Skin epidermis (tissue), 12 donors: ENCODE measurements at regions not wholly inside any gene's neighbourhood (a gene's known extent, or its start where the extent isn't known, plus 50 kb on each side); places are given as distances from the start of the nearest gene placed in this dataset.

Experiments
- H3K27ac ChIP-seq, 21 experiments: fragments of 200-600 bp; sonication (generic) in 11 of 21; one replicate each; pipeline ENCODE4 v1.5.0; 2020; ENCODE audit warnings: mild to moderate bottlenecking in 3 of 21, inconsistent platforms in 2 of 21, moderate library complexity in 2 of 21
- H3K4me3 ChIP-seq, 7 experiments: fragments of 200-600 bp; sonication (generic) in 2 of 7; one replicate each; pipeline ENCODE4 v1.5.0; 2020; ENCODE audit warnings: inconsistent platforms in 2 of 7, mild to moderate bottlenecking in 2 of 7, moderate library complexity in 1 of 7

DNA sequence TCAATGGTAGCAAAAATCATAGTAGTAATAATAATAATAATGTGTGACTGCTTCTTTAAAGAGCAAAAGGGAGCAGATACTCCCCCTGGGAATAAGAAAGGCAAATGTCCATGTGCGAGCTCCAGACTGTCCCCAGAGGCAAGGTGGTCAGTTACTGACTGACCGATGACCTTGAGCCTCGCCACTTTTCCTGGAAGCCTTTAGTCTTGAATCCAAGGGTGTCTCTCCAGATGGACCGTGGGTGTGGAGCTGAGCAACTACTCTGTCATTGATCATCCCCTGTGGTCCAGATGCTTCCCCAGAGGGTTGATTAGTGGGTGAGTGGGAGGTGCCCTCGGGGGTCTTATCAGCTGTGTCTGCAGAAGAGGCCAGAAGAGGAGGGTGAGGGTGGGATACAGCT is 418.5 kb upstream of the TBX3 start:
- Histone ChIP-seq H3K27ac (no peak overlapping the region), H3K4me3 (no peak overlapping the region)

DNA sequence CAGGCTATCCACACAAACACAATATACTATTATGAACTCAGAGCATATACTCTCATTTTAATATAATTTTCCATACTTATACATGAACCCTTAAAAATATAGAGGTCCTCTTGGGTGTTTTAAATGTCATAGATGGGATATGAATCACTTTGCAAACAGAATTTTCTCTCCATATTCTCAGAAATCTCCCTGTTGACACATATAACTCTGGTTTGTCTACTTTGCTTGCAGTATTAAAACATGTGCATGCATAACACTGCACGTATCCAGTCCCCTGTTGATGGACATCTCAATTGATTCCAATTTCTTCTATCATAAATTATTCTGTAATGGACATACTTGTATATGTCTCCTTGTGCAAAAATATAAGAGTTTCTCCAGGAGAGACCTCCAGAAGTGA is 417.5 kb upstream of the TBX3 start:
- H3K4me3 ChIP-seq, result no peak overlapping the region
- no peak overlapping the region for H3K27ac ChIP-seq

DNA sequence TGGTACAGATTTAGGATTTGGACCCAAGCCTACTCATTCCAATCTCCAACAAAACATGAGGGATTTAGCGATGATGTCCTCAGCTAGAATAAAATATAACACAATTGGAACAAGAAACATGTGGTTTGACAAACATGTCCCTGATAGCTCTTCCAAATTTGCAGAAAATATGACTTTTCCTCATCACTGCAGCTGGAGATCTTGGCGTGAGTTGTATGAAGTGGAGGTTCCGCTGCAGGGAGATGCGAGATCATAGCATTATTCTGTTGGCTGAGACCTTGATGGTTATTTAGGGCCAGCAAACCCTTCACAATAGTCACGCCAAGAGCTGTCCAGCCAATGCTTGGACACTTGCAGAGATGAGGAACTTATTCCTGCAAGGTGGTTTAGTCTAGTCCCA is 413.4 kb upstream of the TBX3 start:
- Histone ChIP-seq H3K4me3 (no peak overlapping the region), H3K27ac (no peak overlapping the region)

DNA sequence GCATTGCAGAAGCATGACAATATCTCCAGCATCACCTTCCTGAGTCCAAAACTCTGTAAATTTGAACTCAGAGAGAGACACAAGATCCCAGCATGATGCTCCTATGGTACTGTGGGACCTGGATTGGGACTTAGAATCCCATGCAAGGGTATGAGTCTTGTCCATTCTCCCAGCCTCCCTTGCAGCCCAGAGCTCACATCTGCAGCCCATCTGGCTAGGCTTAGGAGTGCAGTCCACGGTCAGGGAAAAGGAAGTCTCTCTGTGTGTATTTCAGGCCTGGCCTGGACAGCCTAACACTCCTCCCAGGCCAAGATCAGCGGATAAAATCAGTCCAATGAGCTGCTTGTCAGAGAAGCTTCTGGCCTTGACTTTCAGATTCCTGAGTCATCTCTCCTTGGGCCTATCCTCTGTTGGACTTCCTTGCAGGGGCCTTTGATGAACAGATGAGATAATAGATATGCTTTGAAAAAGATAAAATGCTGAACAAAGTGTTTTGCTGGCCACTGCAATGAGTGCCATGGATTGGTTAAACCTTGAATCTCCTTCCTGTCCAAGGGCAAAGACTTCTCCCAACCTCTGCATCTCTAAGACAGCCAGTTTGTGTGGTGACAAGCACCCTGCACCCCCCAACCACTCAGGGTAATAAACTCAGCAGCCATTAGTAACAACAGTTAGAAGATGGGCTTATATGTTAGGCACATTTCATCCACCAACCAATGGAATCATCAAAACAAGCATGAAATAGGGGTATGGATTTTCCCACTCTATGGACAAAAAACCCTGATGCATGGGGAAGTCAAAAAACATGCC is 412.8 kb upstream of the TBX3 start:
- Histone ChIP-seq H3K4me3 (no peak overlapping the region), H3K27ac (no peak overlapping the region)

DNA sequence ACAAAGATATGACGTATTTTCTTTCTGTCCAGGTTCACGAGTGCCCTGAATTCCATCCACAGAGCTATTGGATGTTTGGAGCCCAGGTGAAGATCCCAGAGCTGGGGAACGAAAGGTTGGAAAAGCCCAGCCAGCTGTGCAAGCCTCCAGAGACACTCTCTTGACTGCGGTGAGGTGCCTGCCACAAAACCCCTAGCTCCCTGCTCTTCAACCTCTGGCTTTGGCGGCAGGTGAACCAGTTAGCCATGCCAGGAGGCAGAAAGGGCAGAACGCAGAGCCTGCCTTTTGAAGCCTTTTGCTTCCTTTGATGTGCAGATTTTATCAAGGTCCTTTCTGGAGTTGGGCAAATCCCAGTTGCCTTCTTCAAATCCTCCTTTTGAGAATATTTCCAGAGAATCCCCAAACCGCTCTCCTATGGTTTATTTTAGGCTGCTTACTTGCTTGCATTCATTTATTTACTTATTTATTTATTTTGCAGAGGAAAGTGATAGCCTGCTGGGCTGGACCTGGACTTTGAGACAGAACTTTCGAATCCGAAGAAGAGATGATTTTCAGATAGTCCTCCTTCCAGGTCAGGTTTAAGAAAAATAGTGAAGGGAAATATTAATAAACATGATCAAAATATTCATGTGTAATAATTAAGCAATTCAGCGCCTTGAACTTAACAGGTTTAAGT is 411.2 kb upstream of the TBX3 start:
- no peak overlapping the region for H3K27ac ChIP-seq
- no peak overlapping the region for H3K4me3 ChIP-seq

DNA sequence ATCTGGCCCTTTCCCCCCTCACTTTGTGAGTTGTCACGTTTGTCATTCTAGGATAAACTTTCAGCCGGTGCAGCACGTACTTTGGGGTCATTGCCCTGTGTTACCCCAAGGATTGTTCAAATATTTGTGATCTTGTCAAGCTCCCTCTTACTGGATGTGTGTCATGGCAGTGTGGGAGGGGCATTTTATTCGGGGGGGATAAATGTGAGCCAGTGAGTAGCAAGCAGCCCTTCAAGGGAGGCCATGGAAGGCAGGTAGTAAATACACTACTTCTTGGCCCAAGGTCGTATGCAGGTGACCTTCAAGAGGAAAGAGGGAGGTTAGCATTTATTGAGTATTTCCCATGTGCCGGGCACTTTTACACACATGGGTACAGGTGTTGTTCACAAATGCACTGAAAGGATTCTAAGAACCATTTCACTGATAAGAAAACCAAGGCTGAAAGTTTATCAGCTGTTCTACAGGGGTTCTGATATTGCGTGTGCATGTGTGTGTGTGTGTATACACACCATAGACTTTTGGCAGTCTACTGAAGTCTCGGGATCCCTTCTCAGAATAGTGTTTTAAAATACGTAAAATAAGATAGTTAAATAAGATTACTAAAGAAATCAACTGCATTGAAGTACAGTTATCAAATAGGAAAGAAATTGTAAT is 410.3 kb upstream of the TBX3 start:
- H3K4me3 ChIP-seq, result no peak overlapping the region
- H3K27ac ChIP-seq, result no peak overlapping the region

DNA sequence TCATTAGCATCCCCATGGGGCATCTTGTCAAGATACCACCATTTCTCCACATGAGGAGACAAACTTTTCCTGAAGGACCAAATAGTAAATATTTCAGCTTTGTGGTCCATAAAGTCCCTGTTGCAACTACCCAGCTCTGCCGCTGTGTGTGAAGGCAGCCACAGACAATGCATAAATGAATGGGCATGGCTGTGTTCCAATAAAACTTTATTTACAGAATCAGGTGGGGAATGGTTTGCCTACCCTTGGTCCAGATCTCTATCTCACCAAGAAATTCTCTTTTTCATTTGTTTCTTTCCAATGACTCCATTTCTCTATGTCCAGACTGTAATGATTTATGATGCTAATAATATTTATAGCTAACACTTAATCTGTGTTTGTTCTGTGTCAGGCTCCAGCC is 409.3 kb upstream of the TBX3 start:
- H3K27ac ChIP-seq, result no peak overlapping the region
- H3K4me3 ChIP-seq, result no peak overlapping the region

DNA sequence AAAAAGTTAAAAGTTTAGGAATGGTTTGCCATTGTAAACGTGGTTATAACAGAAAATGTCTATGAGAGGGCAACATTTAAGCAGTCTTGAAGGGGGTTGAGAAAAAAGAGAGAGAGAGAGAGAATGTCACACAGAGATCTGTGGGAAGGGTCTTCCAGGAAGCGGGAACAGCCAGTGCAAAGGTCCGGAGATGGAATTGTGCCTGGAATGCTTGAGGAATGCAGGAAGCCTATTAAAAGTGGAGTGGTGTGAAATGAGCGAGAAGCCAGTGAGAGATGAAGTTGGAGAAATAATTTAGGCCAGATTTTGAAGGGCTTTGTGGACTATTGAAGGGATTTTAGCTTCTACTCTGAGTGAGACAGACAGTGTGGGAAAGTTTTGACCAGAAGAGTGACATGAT is 406.8 kb upstream of the TBX3 start:
- H3K27ac ChIP-seq, result no peak overlapping the region
- no peak overlapping the region for H3K4me3 ChIP-seq

DNA sequence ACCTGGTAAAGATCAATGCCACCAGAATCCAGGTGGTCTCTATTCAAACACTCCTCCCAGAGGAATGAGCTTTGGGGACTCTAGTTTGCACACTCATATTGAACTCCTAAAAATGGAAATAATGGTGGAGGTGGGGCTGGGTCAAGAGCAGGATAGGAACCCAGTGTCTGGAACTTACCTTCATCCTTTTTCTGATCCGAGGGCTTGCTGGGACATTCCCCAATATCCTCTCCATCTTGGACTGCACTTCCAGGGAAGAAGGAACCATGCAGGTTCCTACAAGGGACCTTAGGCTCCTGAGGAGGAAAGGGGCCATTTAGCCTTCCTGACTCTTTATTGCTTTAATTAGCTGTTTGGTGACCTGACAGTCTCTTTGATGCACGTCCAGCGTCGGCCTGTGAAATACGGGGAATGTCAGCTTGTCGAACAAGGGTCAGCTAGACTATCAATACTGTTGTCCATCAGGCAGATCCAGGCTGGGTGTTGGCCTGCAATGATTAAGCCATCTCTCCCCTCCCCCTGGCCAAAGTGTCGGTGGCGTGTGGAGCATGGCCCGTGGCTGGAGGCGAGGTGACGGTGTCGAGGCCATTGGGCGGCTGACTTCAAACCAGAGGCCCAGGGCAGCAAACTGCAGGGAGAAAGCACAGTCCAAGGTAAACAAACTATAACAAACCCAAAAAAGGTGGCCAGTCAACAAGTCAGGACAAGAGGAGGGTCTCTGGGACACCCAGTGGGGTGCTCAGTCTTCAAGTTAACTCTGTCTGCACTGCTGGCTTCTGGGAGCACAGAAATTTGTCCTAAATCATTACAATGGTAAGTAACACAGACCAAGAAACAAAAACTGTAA is 405.2 kb upstream of the TBX3 start:
- H3K27ac ChIP-seq, result no peak overlapping the region
- H3K4me3 ChIP-seq, result no peak overlapping the region

DNA sequence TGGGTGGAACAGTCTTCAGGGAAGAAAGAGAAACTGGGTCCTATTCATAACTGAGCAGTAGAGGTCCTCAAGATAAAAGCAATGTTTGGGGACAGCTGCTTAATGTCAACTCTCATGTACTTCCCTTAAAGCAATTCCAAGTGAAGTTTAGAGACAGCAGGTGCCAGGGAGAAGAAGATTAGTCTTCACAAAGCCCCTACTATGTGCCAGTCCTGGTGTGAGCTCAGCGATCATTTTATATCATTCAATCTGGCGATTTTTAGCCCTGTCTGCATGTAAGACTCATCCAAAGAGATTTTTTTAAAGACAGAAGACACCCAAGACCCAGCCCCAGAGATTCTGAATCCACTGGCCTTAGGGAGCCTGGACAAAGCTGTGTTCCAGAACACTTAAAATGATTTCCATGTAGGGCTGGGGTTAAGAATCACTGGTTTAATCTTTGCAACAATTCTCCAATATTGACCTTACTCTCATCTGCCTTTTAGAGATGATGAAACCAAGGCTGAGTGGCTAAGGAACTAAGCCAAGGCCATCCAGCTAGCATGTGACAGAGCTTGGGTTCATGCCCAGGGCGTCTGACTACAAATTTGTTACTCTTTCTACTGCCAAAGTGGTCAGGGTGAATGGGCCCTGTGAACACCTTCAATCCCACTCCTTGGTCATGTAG is 404.5 kb upstream of the TBX3 start:
- Histone ChIP-seq H3K4me3 (no peak overlapping the region), H3K27ac (no peak overlapping the region)

DNA sequence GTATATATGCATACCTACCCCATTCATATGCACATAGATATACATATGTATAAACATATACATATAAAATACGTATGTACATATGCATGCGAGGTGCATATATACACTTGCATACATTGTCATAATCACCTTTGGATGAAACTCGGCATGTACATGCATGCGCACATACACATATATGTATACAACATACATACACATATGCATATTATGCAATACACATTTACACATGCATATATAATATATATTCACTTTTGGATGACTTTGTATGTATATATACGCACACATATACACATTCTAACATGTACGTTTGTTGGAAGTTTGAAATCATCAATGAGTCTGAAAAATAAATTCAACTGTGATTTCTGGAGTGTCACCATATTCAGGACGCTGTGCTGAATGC is 401.6 kb upstream of the TBX3 start:
- Histone ChIP-seq H3K4me3 (no peak overlapping the region), H3K27ac (no peak overlapping the region)

DNA sequence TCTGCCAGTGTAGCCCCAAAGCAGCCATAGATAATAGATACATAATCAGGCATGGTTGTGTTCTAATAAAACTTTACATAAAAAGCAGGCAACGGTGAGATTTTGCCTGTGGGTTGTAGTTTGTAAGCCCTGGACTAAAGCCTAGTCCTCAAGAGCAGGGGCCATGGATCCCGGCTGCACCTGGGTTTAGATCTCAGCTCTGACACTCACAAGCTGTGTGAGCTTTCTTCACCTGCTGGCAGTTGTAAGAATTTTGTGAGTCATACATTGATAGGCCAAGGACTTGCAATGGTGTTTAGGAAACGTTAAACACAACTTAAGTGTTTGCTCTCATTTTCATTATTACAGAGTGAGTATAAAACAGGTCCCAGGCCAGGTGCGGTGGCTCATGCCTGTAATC is 395.8 kb upstream of the TBX3 start:
- no peak overlapping the region for H3K27ac ChIP-seq
- H3K4me3 ChIP-seq, result no peak overlapping the region

DNA sequence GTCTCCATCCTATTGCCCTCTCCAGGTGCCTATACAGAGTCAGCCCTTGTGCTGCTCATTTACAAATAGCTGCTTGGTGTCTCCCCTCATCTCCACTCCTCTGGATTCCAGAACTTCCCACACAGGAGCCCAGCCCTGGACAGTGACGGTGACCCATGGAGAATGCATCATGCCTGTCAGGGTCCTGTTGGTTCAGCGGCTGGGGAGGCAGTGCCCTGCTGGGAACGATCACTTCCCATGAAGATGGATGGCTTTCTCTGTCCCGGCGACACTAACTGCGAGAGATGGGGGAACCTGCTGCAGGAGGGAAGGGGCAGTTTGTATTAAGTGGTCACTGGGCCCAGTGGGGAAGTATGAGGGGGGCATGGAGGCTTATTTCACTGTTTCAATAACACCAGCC is 395.0 kb upstream of the TBX3 start:
- no peak overlapping the region for H3K27ac ChIP-seq
- H3K4me3 ChIP-seq, result no peak overlapping the region

DNA sequence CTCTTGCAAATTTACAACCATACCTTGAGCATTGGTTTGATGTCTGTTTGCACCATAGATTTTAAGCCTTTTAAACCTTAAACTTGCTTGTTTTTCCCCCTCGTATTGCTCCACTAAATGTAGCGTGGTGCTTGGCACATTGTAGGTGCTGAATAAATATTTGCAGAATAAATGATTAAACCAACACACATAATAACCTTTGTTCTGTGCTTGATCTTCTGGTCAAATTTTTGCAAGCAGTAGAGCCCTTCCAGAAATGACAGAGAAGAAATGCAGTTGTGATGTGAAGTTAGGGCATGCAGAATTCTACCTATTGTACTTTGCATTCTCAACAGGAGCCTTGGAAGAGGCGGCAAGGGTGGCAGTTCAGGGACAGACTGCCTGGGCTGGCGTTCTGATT is 394.4 kb upstream of the TBX3 start:
- no peak overlapping the region for H3K4me3 ChIP-seq
- no peak overlapping the region for H3K27ac ChIP-seq

DNA sequence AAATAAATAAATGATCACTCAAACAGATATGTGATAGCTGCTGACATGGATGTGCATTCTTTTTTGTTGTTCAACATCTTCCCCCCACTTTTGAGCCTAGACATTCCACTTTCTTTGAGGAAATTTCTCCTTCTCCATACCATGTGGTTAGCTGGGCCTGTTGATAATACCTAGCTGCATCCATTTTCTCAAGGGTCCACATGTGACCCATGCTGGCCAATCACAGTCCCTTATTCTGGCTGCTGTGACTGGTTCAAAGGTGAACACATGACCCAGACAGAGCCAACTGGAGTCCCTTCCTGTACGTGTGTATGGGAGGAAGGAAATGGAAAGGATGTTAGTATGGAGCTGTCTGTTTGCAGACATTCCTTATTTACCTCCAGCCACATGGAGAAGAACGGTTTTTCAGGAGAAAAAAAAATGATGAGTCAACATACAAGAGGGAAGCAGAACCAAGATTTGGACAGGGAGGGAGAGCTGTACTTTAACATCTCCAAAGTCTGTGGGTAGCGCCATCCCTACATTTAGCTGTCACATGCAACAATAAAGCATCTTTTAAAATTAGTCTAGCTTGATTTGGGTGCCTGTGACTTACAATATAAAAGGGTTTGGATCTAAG is 391.7 kb upstream of the TBX3 start:
- H3K4me3 ChIP-seq, result no peak overlapping the region
- no peak overlapping the region for H3K27ac ChIP-seq

DNA sequence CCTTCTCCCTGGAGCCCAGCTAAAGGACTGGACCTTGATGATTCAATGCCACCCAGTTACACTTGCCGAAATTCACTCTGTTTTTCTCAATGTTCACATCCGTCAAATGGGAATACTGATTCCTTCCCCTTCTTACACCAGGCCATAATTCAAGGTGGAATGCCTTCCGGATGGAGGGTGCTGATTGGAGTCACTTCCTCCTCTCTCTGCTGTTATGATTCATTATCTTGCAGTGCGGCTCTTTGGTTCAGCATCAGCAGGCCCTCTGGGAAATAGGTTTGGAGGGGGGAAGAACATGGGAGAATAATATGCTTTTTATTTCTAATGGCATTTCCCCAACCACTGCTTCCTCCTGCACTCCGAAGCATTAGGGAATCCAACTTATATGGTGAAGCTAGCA is 390.6 kb upstream of the TBX3 start:
- no peak overlapping the region for H3K27ac ChIP-seq

DNA sequence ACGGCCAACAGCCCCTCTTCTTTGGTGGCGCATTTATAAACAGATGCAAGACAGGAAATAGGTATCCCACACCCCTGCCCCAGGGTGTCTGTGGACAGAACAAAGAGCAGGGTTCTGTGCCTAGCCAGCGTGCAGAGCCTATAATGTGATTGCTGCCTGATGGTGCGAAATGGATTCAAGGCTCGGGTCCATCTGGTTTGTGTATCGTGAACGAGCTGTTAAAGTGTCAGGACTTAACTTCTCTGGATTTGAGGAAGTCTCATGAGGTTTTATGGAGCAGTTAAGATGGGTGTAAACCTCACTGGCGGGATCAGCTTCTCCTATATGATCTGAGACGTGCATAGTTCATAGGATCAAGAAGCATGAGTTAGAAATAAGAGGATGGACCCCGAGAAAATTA is 388.7 kb upstream of the TBX3 start:
- Histone ChIP-seq H3K4me3 (no peak overlapping the region), H3K27ac (no peak overlapping the region)

More for the DNA sequence above, 390.6 kb upstream of the TBX3 start:
- H3K4me3 ChIP-seq, result no peak overlapping the region

DNA sequence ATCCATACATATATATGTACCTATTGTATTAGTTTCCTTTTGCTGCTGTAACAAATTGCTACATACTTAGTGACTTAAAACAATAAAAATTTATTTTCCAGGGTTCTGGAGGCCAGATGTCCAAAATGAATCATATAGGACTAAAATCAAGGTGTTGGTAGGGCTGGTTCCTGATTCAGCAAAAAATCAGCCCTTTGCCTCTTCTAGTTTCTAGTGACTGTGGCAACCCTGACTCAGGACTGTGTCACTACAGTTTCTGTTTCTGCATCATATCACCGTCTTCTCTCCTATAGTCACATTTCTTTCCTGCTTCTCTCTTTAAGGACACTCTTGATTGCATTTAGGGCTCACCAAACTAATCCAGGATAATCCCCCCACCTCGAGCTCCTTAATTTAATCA is 386.3 kb upstream of the TBX3 start:
- H3K27ac ChIP-seq, result no peak overlapping the region
- H3K4me3 ChIP-seq, result no peak overlapping the region

DNA sequence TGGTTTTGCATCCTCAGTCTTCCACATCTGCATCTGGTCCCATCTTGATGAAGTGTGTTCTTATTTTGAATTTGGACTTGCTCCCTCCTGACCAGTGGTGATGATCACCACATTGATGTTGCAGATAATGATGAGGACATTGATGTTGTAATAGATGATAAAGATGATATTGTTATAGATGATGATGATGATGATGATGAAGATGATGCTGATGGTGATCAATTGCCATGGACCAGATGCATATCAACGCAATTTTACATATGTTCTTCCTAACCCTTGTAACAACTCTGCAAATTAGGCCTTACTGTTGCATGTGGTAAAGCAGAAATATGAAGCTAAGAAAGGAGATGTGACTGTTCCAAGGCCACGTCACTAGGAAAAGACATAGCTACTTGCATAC is 380.3 kb upstream of the TBX3 start:
- Histone ChIP-seq H3K27ac (no peak overlapping the region), H3K4me3 (no peak overlapping the region)
